Transverse colon (tissue), 4 donors: ENCODE measurements at regions not wholly inside any gene's neighbourhood (a gene's known extent, or its start where the extent isn't known, plus 50 kb on each side); places are given as distances from the start of the nearest gene placed in this dataset.
A peak's percentile ranks its signal among the peaks of the same experiment; 100 is the strongest.

Source experiments
- DNase-seq: peaks from one replicate; pipeline ENCODE4 v3.0.0-alpha.2; 2019
- H3K27ac ChIP-seq, 4 donors: fragments of 200-600 bp; sonication (generic); 2 replicates each; pipeline ENCODE4 v1.5.1; 2016 to 2018; ENCODE audit warnings: inconsistent platforms in 4 of 4
- H3K27me3 ChIP-seq: fragments of 200-600 bp; sonication (generic); 2 replicates; pipeline ENCODE4 v1.5.1; 2017; ENCODE audit warnings: inconsistent platforms
- H3K36me3 ChIP-seq, 4 donors: fragments of 200-600 bp; sonication (generic); 2 replicates each; pipeline ENCODE4 v1.5.1; 2017 to 2019; ENCODE audit warnings: inconsistent platforms in 4 of 4
- H3K4me1 ChIP-seq, 4 donors: fragments of 200-600 bp; sonication (generic); 2 replicates each; pipeline ENCODE4 v1.5.1; 2017 to 2020; ENCODE audit warnings: inconsistent platforms in 4 of 4
- H3K4me3 ChIP-seq, 4 donors: fragments of 200-600 bp; sonication (generic); 1 replicate in 1 of 4; 2 replicates in 3 of 4; pipeline versions ENCODE4 v1.5.1 to v1.6.1; 2017 to 2019; ENCODE audit warnings: inconsistent platforms in 4 of 4
- H3K9me3 ChIP-seq, 2 donors: fragments of 200-600 bp; sonication (generic); 2 replicates each; pipeline ENCODE4 v1.5.1; 2017 to 2019; ENCODE audit warnings: inconsistent platforms in 2 of 2
- CTCF ChIP-seq, 5 experiments: fragments of 200-600 bp in 3 of 5; fragments of 450-650 bp in 2 of 5; sonication (generic) in 3 of 5; IDR thresholded peaks; 1 replicate in 2 of 5; 2 replicates in 3 of 5; pipeline ENCODE4 v1.5.1; 2016 to 2017; ENCODE audit warnings: antibody characterized with exemption in 5 of 5, inconsistent platforms in 3 of 5, mild to moderate bottlenecking in 2 of 5, moderate library complexity in 1 of 5
- EP300 ChIP-seq: sonication (generic); formaldehyde crosslinking; IDR thresholded peaks from one replicate; pipeline ENCODE4 v1.6.1; 2017; ENCODE audit warnings: antibody characterized with exemption, low read depth
- POLR2A ChIP-seq: fragments of 450-650 bp; IDR thresholded peaks from one replicate; pipeline ENCODE4 v1.6.1; 2016; ENCODE audit warnings: antibody characterized with exemption, mild to moderate bottlenecking, moderate library complexity
- POLR2AphosphoS5 ChIP-seq, 3 donors: sonication (generic); formaldehyde crosslinking; IDR thresholded peaks; one replicate each; pipeline ENCODE4 v1.6.1; 2016; ENCODE audit warnings: antibody characterized with exemption in 3 of 3
- WGBS, 2 donors: methylation state at CpG; one replicate each; pipeline ENCODE4 v1.1.5; 2018; ENCODE audit warnings: low coverage in 1 of 2; 5-methylcytosine and 5-hydroxymethylcytosine counted together
- in situ Hi-C, 4 donors: fragments of 200-750 bp; cut with MboI; loops; one replicate each; pipeline versions ENCODE4 v1.15.0 to v1.15.1; 2017; ENCODE audit warnings: low sequenced_read_pairs in 3 of 4, low pct_ligation_motif_present in 1 of 4, low pct_unique_long_range_greater_than_20kb in 1 of 4
- intact Hi-C: fragments of 100-400 bp; cut with DNase I; formaldehyde crosslinking; loops from one replicate; pipeline ENCODE4 v1.15.1; 2023; ENCODE audit warnings: low total_unique reads

DNA sequence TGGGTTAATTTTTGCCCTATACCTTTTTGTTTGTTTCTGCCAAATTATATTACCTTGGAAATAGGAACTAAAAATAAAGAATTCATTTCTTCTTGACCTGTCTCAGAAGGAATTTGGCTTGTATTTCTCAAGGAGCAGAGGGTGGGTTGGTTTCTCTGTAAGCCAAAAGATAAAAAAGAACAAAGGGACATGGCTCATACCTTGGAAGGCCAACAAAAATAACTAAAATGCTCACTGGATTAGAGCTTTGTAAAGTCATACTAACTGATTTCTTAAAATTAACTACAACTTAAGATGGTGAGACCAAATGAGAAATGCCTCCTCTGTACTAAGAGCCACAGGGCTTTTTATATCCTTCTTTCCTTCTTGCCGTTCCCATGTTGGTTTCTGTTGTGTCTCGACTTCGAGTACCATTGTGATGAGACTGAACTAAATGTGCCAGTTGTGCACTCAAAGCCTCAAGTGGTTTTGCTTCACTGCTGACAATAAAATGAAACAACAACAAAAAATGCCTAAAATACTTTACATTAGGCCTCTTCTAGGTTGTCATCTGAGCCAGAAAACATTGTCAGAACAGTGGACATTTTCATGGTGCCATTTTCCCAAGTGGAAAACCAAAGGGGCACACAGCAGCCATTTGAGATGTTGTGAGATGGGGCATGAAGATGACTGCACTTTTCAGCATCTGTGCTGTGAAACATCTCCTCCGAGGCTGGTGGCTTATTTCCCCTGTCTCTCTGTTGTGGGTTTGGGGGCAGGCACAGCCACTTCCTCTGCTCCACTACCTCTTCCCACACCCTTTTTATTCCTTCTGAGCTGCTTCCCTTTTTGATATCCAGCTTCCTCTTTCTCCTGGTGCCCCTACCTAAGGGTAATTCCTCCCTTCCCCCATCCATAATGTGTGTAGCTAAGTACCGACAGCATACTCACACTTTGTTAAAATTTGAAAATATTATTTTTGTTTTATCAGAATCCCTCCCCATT, 51.8 kb upstream of the AGR3 start:
- in situ Hi-C loops = no loop called here

GRCh38 chr7:16934722-16935340, 53.0 kb upstream of the AGR3 start:
- intact Hi-C loops (no loop called here), in situ Hi-C loops (no loop called here)
- Histone ChIP-seq H3K27me3 (no peaks in the 10 kb centered on the region), H3K4me3 (no peak overlapping the region), H3K36me3 (no peaks in the 10 kb centered on the region), H3K9me3 (no peaks in the 10 kb centered on the region), H3K4me1 (peaks cover 0 to 17% (median 0%) of the 10 kb centered on the region in 4 donors), H3K27ac (peak overlapping the region; percentile 53 to 63 (median 58))
- 40 to 68% methylated on average over 3 to 6 of the region's 6 CpGs for WGBS, 2 donors
- no peak for TF ChIP-seq POLR2AphosphoS5 (IDR thresholded peaks at IDR 0.05)
- TF ChIP-seq CTCF (IDR thresholded peaks at IDR 0.05) = no peak
- no peak for TF ChIP-seq POLR2A
- TF ChIP-seq EP300 = no peak
- no peak for DNase-seq

More for the DNA sequence above, 51.8 kb upstream of the AGR3 start:
- no peak for DNase-seq
- no peaks in the 10 kb centered on the region for H3K9me3 ChIP-seq
- WGBS, 2 donors = 64 to 67% methylated on average over 5 of the region's 5 CpGs
- H3K27me3 ChIP-seq = no peaks in the 10 kb centered on the region
- no peaks in the 10 kb centered on the region for H3K36me3 ChIP-seq
- H3K27ac ChIP-seq = no peak overlapping the region
- no peak overlapping the region for H3K4me3 ChIP-seq
- H3K4me1 ChIP-seq = peaks cover 0 to 22% (median 3%) of the 10 kb centered on the region in 4 donors
- intact Hi-C loops = no loop called here
- TF ChIP-seq POLR2A = no peak
- TF ChIP-seq EP300 = no peak
- TF ChIP-seq POLR2AphosphoS5 (IDR thresholded peaks at IDR 0.05) = no peak
- no peak for TF ChIP-seq CTCF (IDR thresholded peaks at IDR 0.05)

DNA sequence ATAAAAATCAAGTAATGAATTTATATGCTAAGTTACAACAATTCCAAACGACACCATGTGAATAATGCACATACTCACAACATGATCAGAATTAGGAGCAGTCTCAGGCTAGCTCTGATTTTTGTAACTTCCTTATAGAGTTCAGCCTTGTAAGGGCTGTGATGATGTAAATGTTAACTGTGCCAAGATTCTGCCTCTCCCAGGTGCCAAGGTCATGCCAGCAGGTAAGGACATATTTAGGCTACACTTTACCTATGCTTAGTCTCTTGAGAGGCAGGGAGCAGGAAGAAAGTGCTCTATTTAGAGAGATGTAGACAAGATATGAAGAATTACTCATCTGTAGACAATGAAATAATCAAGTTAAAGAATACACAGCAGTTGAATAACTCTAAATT, 53.6 kb upstream of the AGR3 start:
- no peaks in the 10 kb centered on the region for H3K9me3 ChIP-seq
- peak overlapping the region; percentile 53 to 63 (median 58) for H3K27ac ChIP-seq
- TF ChIP-seq CTCF (IDR thresholded peaks at IDR 0.05) = no peak
- TF ChIP-seq POLR2A = no peak
- TF ChIP-seq POLR2AphosphoS5 (IDR thresholded peaks at IDR 0.05) = peak in 1 of 3 donors; percentile 46
- TF ChIP-seq EP300 = no peak
- H3K27me3 ChIP-seq = no peaks in the 10 kb centered on the region
- no peaks in the 10 kb centered on the region for H3K36me3 ChIP-seq
- H3K4me3 ChIP-seq = no peak overlapping the region
- intact Hi-C loops (no loop called here), in situ Hi-C loops (no loop called here)
- 48 to 71% methylated on average over 1 of the region's 1 CpG for WGBS, 2 donors
- DNase-seq = peak; percentile 63
- H3K4me1 ChIP-seq = peaks cover 0 to 16% (median 0%) of the 10 kb centered on the region in 4 donors

DNA sequence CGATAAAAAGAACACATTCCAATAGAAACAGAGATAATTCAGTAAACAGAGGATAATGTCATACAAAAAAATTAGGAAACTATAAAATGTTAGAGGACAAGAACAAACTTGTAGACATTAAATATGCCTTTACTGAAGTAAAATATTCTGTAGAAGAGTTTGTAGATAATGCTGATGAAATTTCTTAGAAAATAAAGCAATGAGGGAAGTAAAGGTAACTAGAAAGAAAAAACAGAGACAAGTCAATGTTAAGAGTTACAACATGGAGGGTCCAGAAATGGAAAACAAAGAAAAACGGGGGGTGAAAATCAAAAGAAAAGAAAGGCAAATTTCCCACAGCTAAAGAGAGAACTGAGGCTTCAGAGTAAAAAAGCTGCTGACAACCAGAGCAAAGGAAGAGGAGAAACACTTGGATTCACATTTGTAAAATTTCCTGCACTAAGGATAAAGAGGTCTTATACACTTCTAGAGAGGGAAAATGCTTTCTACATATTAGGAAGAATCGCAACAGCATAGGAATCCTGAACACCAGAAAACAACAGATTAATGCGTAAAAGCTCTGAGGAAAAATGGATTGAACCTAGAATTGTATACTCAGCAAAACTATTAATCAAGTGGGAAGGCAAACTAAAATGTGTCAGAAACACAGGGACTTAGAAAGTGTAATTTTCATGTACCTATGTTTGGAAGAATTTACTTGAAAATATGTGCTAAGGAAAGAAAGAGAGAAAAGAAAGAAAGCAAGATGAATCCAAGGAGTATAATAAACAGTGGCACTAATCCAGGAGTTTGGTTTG, 55.0 kb upstream of the AGR3 start:
- WGBS, 2 donors = 78 to 82% methylated on average over 3 to 4 of the region's 4 CpGs

More for the DNA sequence above, 55.0 kb upstream of the AGR3 start:
- Histone ChIP-seq H3K9me3 (no peaks in the 10 kb centered on the region), H3K27me3 (no peaks in the 10 kb centered on the region), H3K36me3 (no peaks in the 10 kb centered on the region), H3K27ac (no peak overlapping the region), H3K4me1 (peaks cover 0 to 16% (median 0%) of the 10 kb centered on the region in 4 donors), H3K4me3 (no peak overlapping the region)
- TF ChIP-seq POLR2A (no peak), EP300 (no peak), POLR2AphosphoS5 (IDR thresholded peaks at IDR 0.05) (no peak), CTCF (IDR thresholded peaks at IDR 0.05) (no peak)
- DNase-seq = no peak
- intact Hi-C loops = no loop called here
- in situ Hi-C loops = no loop called here
